IMR-90 (cell line): ENCODE measurements at regions not wholly inside any gene's neighbourhood (a gene's known extent, or its start where the extent isn't known, plus 50 kb on each side); places are given as distances from the start of the nearest gene placed in this dataset.

Source experiments
- CEBPB ChIP-seq: IDR thresholded peaks from 2 replicates; pipeline ENCODE4 v1.6.1; 2012; ENCODE audit warnings: low read depth, low read length, improper control_type of control experiment
- CTCF ChIP-seq: conservative IDR thresholded peaks from 2 replicates; pipeline ENCODE4 v1.5.1; 2012; ENCODE audit warnings: mild to moderate bottlenecking, low read depth, low read length, improper control_type of control experiment
- MAZ ChIP-seq: IDR thresholded peaks from 2 replicates; pipeline ENCODE4 v1.6.1; 2012; ENCODE audit warnings: low read depth, mild to moderate bottlenecking, low read length, improper control_type of control experiment, moderate library complexity, borderline replicate concordance
- POLR2A ChIP-seq: IDR thresholded peaks from 2 replicates; pipeline ENCODE4 v1.6.1; 2012; ENCODE audit warnings: mild to moderate bottlenecking, low read depth, low read length
- RCOR1 ChIP-seq: IDR thresholded peaks from 2 replicates; pipeline ENCODE4 v1.6.1; 2012; ENCODE audit warnings: mild to moderate bottlenecking, low read length, improper control_type of control experiment; ENCODE audit not compliant: insufficient replicate concordance
- SMC3 ChIP-seq: fragments of 150-350 bp; IDR thresholded peaks from 2 replicates; pipeline ENCODE4 v1.6.1; 2016; ENCODE audit warnings: low read depth, mild to moderate bottlenecking, antibody characterized with exemption, low read length, moderate library complexity
- USF2 ChIP-seq: fragments of 150-350 bp; IDR thresholded peaks from 2 replicates; pipeline ENCODE4 v1.6.1; 2017; ENCODE audit warnings: mild to moderate bottlenecking, antibody characterized with exemption, low read length, low read depth

GRCh38 chr5:2326601-2327000 lies 424.9 kb downstream of the IRX2 start:
- TF ChIP-seq USF2 (no peak), CTCF (no peak), POLR2A (no peak), CEBPB (no peak), SMC3 (no peak), MAZ (no peak), RCOR1 (no peak)
